ENCODE measurements at regions not wholly inside any gene's neighbourhood (a gene's known extent, or its start where the extent isn't known, plus 50 kb on each side); places are given as distances from the start of the nearest gene placed in this dataset.

GRCh38 chr18:39497821-39498220, 1932.2 kb upstream of the CELF4 start:
- Histone ChIP-seq H3K27ac (no peak overlapping the region), H3K4me3 (no peak overlapping the region), H3K36me3 (no peaks in the 10 kb centered on the region), H3K4me1 (ENCODE audit: control insufficient read depth in 1 of 2, low read depth in 2 of 2) (no peaks in the 10 kb centered on the region), H3K9me3 (no peaks in the 10 kb centered on the region), H3K27me3 (replicated peaks; ENCODE audit: insufficient read depth) (no peaks in the 10 kb centered on the region)
- ATAC-seq (ENCODE audit: insufficient number of reproducible peaks, low FRiP score, low read depth) (no peak), DNase-seq (ENCODE audit: low spot score) (no peak)
- TF ChIP-seq CTCF (IDR thresholded peaks at IDR 0.05) = no peak

- Histone ChIP-seq H3K36me3 (no peaks in the 10 kb centered on the region), H3K9me3 (no peaks in the 10 kb centered on the region), H3K4me3 (no peak overlapping the region), H3K4me1 (ENCODE audit: control insufficient read depth in 1 of 2, low read depth in 2 of 2) (no peaks in the 10 kb centered on the region), H3K27me3 (replicated peaks; ENCODE audit: insufficient read depth) (no peaks in the 10 kb centered on the region), H3K27ac (no peak overlapping the region)
- ATAC-seq (ENCODE audit: insufficient number of reproducible peaks, low FRiP score, low read depth) = no peak
- no peak for TF ChIP-seq CTCF (IDR thresholded peaks at IDR 0.05)
- DNase-seq (ENCODE audit: low spot score) = no peak
Observed at GRCh38 chr18:39496986-39497385, 1931.4 kb upstream of the CELF4 start.

GRCh38 chr18:39494211-39494896, 1928.8 kb upstream of the CELF4 start:
- TF ChIP-seq CTCF (IDR thresholded peaks at IDR 0.05) = no peak
- no peak for DNase-seq (ENCODE audit: low spot score)

GRCh38 chr18:39491408-39491807, 1925.8 kb upstream of the CELF4 start:
- DNase-seq (ENCODE audit: low spot score) = no peak
- Histone ChIP-seq H3K4me1 (ENCODE audit: control insufficient read depth in 1 of 2, low read depth in 2 of 2) (no peaks in the 10 kb centered on the region), H3K27ac (no peak overlapping the region), H3K27me3 (replicated peaks; ENCODE audit: insufficient read depth) (no peaks in the 10 kb centered on the region), H3K9me3 (no peaks in the 10 kb centered on the region), H3K4me3 (no peak overlapping the region), H3K36me3 (no peaks in the 10 kb centered on the region)
- ATAC-seq (ENCODE audit: insufficient number of reproducible peaks, low FRiP score, low read depth) = no peak
- no peak for TF ChIP-seq CTCF (IDR thresholded peaks at IDR 0.05)

More at GRCh38 chr18:39494211-39494896, 1928.8 kb upstream of the CELF4 start:
- Histone ChIP-seq H3K27me3 (replicated peaks; ENCODE audit: insufficient read depth) (no peaks in the 10 kb centered on the region), H3K36me3 (no peaks in the 10 kb centered on the region), H3K9me3 (no peaks in the 10 kb centered on the region), H3K4me1 (ENCODE audit: control insufficient read depth in 1 of 2, low read depth in 2 of 2) (no peaks in the 10 kb centered on the region), H3K4me3 (no peak overlapping the region), H3K27ac (no peak overlapping the region)
- ATAC-seq (ENCODE audit: insufficient number of reproducible peaks, low FRiP score, low read depth) = no peak

GRCh38 chr18:39489431-39489830, 1923.8 kb upstream of the CELF4 start:
- H3K4me3 ChIP-seq = no peak overlapping the region
- H3K27ac ChIP-seq = no peak overlapping the region
- DNase-seq (ENCODE audit: low spot score) (no peak), ATAC-seq (ENCODE audit: insufficient number of reproducible peaks, low FRiP score, low read depth) (no peak)
- no peaks in the 10 kb centered on the region for H3K36me3 ChIP-seq
- H3K27me3 ChIP-seq (replicated peaks; ENCODE audit: insufficient read depth) = no peaks in the 10 kb centered on the region
- no peaks in the 10 kb centered on the region for H3K4me1 ChIP-seq (ENCODE audit: control insufficient read depth in 1 of 2, low read depth in 2 of 2)
- H3K9me3 ChIP-seq = no peaks in the 10 kb centered on the region
- no peak for TF ChIP-seq CTCF (IDR thresholded peaks at IDR 0.05)
